ENCODE measurements at regions not wholly inside any gene's neighbourhood (a gene's known extent, or its start where the extent isn't known, plus 50 kb on each side); places are given as distances from the start of the nearest gene placed in this dataset.

- Mint-ChIP-seq H3K27me3 (peaks cover 18% of the 10 kb centered on the region), H3K4me1 (ENCODE audit: low read depth) (peaks cover 3% of the 10 kb centered on the region), H3K4me3 (no peak overlapping the region), H3K36me3 (ENCODE audit: low read depth) (no peaks in the 10 kb centered on the region), H3K9me3 (peaks cover 3% of the 10 kb centered on the region), H3K27ac (no peak overlapping the region)
These were observed 183.7 kb downstream of the RGS3 start for GRCh38 chr9:113646946-113647914.

DNA sequence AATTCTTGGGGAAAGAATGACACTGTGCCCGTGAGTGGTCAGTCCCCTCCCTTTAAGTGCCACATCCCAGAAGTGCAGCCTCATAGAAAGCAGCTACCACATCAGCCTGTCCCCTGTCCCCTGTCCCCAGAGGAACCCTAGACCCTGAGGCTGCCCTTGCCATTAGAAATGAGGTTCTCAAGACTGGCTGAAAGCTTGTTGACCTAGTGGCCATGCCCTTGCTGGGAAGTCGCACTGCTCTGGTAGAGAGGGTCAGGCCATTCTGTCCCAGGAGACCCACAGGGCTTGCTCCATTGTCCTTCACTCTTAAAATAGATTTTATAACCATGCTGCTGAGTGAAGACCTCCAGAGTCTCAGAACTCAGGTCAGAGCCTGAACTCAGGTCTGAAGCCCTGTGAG lies 184.5 kb downstream of the RGS3 start:
- H3K4me3 Mint-ChIP-seq, result no peak overlapping the region
- no peak overlapping the region for H3K27ac Mint-ChIP-seq
- peaks cover 3% of the 10 kb centered on the region for H3K4me1 Mint-ChIP-seq (ENCODE audit: low read depth)
- H3K9me3 Mint-ChIP-seq, result peaks cover 3% of the 10 kb centered on the region
- H3K27me3 Mint-ChIP-seq, result peaks cover 13% of the 10 kb centered on the region
- H3K36me3 Mint-ChIP-seq (ENCODE audit: low read depth), result no peaks in the 10 kb centered on the region

DNA sequence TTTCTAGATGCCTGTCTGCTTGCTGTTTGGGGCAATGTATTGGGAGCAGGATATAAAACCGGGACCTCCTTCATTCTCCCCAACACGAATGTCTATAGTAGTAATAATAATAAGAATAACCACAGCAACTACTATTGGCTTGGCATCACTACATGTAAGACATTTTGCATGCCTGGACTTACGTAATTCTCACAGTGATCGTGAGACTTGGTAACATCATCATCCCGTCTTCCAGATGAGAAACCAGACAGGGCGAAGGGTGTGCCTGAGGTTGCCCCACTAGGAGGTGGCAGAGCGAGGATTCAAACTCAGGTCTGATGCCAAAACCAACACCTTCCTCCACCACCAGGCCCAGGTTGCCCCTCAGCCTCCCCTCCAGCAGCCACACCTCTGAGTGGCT lies 185.1 kb downstream of the RGS3 start:
- H3K9me3 Mint-ChIP-seq, result peaks cover under 1% of the 10 kb centered on the region
- H3K36me3 Mint-ChIP-seq (ENCODE audit: low read depth), result no peaks in the 10 kb centered on the region
- no peak overlapping the region for H3K27ac Mint-ChIP-seq
- H3K4me3 Mint-ChIP-seq, result no peak overlapping the region
- peaks cover 7% of the 10 kb centered on the region for H3K27me3 Mint-ChIP-seq
- peaks cover 3% of the 10 kb centered on the region for H3K4me1 Mint-ChIP-seq (ENCODE audit: low read depth)

- Mint-ChIP-seq H3K4me1 (ENCODE audit: low read depth) (peaks cover 3% of the 10 kb centered on the region), H3K27me3 (peaks cover 7% of the 10 kb centered on the region)
These were observed 185.5 kb downstream of the RGS3 start for GRCh38 chr9:113649054-113649453.

GRCh38 chr9:113649855-113650206 lies 186.3 kb downstream of the RGS3 start:
- H3K4me1 Mint-ChIP-seq (ENCODE audit: low read depth), result peaks cover 3% of the 10 kb centered on the region
- H3K27me3 Mint-ChIP-seq, result peaks cover 4% of the 10 kb centered on the region
- H3K36me3 Mint-ChIP-seq (ENCODE audit: low read depth), result no peaks in the 10 kb centered on the region
- no peak overlapping the region for H3K27ac Mint-ChIP-seq
- no peak overlapping the region for H3K4me3 Mint-ChIP-seq
- H3K9me3 Mint-ChIP-seq, result no peaks in the 10 kb centered on the region

More at GRCh38 chr9:113649054-113649453, 185.5 kb downstream of the RGS3 start:
- no peak overlapping the region for H3K27ac Mint-ChIP-seq
- no peak overlapping the region for H3K4me3 Mint-ChIP-seq
- no peaks in the 10 kb centered on the region for H3K9me3 Mint-ChIP-seq
- H3K36me3 Mint-ChIP-seq (ENCODE audit: low read depth), result no peaks in the 10 kb centered on the region

DNA sequence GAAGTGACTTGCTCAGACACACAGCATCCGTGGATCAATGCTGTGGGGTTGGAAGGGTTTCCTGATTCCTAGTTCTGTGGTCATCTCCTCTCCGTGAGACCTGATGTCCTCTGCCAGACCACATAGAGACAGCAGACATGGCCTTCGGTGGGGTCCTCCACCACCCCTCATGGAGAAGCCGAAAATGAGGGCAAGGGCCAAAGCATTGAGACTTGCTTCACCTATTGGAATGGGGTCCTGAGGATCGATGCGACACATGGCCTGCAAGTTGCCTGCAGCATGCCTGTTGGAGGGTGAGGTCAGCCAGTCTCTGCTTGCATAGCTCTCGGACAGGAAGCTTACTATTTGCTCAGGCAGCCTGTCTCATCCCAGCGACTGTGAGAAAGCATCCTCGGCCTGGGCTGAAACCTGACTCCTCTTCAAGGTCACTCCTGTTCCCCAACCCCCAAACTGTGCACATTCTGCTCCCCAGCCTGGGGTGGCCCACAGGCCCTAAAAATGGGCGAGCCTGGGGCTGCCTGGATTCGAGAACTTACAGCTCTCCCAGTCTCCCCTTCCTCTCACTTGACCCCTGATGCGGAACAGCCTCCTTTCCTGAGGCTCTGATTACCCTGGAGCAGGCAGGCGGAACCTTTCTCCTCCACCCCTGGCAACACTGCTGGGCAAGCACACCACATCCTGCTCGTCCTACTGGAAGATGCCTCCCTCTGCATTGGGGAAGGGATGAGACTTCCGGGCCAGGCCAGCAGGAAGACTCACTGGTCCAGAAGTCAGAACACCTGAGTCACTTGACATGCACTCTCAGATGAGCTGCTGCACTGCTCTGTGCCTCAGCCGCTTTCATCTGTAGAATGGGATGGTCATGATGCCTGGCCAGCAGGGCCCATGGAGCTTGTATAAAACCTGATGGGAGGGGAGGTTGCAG lies 186.9 kb downstream of the RGS3 start:
- no peak overlapping the region for H3K4me3 Mint-ChIP-seq
- peaks cover 8% of the 10 kb centered on the region for H3K4me1 Mint-ChIP-seq (ENCODE audit: low read depth)
- peaks cover 4% of the 10 kb centered on the region for H3K27me3 Mint-ChIP-seq
- no peaks in the 10 kb centered on the region for H3K9me3 Mint-ChIP-seq
- H3K36me3 Mint-ChIP-seq (ENCODE audit: low read depth), result no peaks in the 10 kb centered on the region
- H3K27ac Mint-ChIP-seq, result no peak overlapping the region

- no peaks in the 10 kb centered on the region for H3K9me3 Mint-ChIP-seq
- no peak overlapping the region for H3K4me3 Mint-ChIP-seq
- no peaks in the 10 kb centered on the region for H3K36me3 Mint-ChIP-seq (ENCODE audit: low read depth)
- no peak overlapping the region for H3K27ac Mint-ChIP-seq
- H3K4me1 Mint-ChIP-seq (ENCODE audit: low read depth), result peaks cover 10% of the 10 kb centered on the region
- H3K27me3 Mint-ChIP-seq, result no peaks in the 10 kb centered on the region
These were observed 188.4 kb downstream of the RGS3 start for GRCh38 chr9:113651896-113652295.

DNA sequence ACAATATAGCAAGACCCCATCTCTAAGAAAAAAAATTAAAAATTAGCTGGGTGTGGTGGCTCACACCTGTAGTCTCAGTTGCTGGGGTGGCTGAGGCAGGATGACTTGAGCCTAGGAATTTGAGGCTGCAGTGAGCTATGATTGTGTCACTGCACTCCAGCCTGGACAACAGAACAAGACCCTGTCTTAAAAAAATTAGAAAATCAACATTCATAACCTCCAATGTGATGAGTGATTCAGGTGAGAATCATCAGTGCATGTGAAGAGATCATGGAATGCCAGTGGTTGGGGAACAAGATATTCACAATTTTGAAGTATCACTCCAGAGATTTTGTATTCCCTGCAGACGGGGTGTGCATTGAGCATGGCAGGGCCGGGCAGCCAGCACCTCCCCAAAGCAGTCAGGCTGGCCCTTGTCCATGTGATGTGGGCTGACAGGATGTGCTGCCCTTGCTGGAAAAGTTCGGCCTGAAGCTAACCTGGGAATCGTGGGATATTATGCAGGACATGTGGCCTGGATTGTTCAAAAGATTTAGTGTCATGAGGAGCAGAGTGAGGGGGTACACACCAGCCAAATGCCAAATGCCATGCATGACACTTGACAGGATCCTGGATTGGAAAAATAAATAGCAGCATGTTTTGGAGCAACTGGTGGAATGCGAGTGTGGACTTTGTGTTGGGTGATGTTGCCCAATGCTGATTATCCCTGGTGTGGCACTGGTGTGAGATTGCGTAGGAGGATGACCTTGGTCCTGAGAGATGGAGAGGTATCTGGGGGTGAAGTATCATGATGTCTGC lies 189.0 kb downstream of the RGS3 start:
- no peaks in the 10 kb centered on the region for H3K27me3 Mint-ChIP-seq
- H3K27ac Mint-ChIP-seq, result peak overlapping the region; percentile 8
- H3K4me1 Mint-ChIP-seq (ENCODE audit: low read depth), result peaks cover 10% of the 10 kb centered on the region
- H3K36me3 Mint-ChIP-seq (ENCODE audit: low read depth), result no peaks in the 10 kb centered on the region
- no peak overlapping the region for H3K4me3 Mint-ChIP-seq
- no peaks in the 10 kb centered on the region for H3K9me3 Mint-ChIP-seq

DNA sequence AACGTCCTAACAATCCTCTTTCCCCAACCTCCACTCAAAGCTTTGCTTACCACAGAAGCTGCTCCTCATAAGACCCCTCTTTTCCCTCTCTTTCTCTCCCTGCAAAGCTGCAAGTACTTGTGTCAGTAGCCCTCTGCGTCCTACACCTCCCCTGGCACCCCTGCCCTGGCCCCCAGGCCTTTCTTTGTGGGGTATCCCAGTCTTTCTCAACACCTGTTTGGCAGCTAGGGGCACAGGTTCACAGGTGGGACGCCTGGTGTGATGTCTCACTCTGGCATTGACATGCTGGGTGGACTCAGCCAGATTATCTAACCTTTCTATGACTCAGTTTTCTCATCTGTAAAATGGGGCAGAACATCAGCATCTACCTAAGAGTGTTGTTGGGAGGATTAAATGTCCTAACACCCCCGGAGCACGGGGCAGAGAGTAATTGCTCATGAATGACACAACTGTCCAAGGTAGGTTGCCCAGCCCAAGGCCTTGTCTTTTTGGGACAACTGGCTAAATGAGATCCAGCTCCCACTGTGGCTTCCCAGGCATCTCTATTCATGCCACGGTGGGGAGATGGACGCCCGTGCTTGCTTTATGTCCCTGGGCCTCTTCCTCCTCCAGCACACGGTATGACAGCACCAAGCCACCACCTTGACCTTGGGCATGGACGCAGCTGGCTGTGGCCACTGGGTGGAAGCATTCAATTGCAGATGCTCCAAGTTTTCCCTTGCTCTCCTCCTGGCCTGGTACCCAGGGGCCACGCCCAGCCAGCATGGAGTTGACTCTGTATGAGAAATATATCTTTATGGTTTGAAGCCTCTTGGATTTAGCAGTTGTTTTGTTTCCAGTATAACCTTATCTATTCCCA lies 190.4 kb downstream of the RGS3 start:
- Mint-ChIP-seq H3K27ac (no peak overlapping the region), H3K9me3 (no peaks in the 10 kb centered on the region), H3K36me3 (ENCODE audit: low read depth) (no peaks in the 10 kb centered on the region), H3K27me3 (peaks cover 1% of the 10 kb centered on the region), H3K4me1 (ENCODE audit: low read depth) (peaks cover 10% of the 10 kb centered on the region), H3K4me3 (no peak overlapping the region)

DNA sequence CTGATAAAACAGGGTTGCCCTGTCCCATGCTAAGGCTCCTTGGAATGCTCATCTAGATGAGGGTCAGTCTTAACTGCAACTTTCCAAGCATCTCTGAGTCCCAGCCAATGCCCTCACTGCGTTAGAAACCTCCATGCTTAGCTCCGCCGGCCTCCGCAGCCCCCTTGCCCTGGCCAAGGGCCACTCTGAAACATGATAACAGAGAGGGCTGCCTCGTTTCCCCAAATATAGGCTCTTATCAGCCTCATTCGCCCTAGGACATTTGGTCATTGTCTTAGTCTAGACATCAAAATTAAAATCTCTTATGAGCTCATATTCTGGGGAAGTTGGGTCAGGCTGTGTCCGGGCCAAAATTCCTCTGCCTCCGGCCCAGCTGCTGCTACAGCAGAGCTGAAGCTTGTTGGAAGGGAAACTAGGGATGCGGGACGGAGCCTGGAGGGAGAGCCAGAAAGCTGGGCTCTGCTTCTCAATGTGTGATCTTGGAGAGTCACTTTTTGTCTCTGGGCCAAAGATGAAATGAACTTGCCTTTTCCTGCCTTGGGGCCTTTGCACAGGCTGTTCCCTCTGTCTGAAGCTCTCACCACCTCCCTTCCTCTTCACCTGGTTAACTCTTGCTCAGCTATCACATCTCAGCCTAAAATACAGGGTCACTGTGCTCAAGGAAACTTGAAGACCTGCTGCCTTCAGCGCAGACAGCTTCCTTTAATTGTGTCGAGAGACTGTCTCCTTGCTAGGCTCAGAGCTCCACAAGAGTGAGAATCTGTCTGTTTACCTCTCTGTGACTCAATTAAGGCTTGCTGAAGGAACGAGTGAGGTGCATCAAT lies 191.3 kb downstream of the RGS3 start:
- Mint-ChIP-seq H3K27me3 (peaks cover 10% of the 10 kb centered on the region), H3K36me3 (ENCODE audit: low read depth) (no peaks in the 10 kb centered on the region), H3K4me3 (no peak overlapping the region), H3K27ac (peak overlapping the region; percentile 39), H3K9me3 (no peaks in the 10 kb centered on the region), H3K4me1 (ENCODE audit: low read depth) (peaks cover 10% of the 10 kb centered on the region)

DNA sequence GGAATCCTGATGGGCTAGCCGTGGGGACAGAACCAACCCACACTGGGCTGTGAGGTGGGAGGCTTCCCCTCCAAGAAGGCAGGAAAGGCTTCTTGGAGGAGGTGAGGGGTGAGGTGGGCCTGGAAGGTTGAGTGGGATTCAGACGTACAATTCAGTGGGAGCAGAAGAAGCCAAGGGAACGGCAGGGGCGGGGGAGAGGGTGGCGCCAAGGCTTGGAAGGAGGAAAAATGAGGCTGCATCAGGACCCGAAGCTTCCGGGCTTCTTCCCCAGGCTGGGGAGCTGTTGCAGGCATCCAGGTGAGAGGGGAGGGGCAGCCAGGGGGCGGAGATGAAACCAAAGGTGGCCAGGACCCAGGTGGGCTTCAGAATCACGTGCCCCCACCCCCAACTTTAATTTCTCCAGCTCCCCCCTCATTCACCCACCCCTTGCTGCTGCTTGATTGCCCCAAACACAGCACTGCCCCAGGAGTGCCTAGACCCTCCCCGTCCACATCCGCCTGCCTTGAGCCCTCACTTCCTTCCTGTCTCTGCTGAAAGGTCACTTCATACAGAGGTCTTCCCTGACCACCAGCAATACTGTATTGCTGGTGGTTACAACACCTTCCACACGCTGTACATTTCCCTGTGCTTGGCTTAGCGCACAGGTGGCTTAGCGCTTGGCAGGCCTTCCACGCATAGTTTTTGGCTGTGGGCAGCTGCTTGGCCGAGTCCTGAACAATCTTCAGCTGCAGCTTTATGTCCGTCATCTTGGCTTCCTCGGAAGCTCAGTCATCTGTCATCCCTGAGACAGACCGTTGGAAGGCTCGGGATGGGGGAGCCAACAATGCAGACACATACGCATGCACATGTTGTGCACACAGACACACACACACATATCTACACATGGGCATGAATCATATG lies 193.5 kb downstream of the RGS3 start:
- H3K4me3 Mint-ChIP-seq, result no peak overlapping the region
- H3K27me3 Mint-ChIP-seq, result peaks cover 20% of the 10 kb centered on the region
- no peak overlapping the region for H3K27ac Mint-ChIP-seq
- H3K36me3 Mint-ChIP-seq (ENCODE audit: low read depth), result no peaks in the 10 kb centered on the region
- H3K9me3 Mint-ChIP-seq, result no peaks in the 10 kb centered on the region
- peaks cover 7% of the 10 kb centered on the region for H3K4me1 Mint-ChIP-seq (ENCODE audit: low read depth)

DNA sequence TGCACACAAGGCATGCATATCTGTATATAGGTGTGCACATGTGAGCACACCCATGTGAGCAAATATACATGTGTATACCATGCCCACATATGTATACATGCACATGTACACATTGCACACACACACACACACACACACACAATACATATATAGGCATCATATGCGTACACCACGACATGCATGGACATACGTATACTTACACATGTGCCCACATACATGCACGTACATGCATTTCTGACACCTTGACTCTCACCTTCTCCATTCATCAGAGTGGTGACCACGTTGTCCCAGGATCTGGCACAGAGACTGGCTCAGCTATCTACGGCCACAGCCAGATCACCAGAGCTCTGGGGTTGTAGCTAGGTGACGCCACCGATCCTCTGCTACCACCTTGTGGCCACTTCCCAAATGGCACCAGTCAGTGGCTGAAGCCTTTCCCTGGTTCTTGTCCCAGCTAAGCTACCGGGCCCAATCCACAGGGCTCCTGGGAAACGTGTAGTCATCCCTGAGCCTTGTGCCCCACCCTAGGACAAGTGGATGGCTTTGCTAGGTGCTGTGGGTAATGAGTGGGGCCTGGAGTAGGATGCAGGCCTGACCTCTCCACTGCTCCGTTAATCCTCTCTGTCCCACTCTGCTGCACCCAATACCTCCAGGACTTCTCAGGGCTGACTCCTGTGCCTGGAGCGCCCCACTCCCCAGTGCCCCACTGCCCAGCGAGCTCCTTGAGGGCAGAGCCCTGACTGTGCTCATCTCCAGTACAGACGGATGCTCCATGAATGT lies 194.4 kb downstream of the RGS3 start:
- Mint-ChIP-seq H3K4me1 (ENCODE audit: low read depth) (peaks cover 7% of the 10 kb centered on the region), H3K27ac (no peak overlapping the region), H3K27me3 (peaks cover 21% of the 10 kb centered on the region), H3K9me3 (no peaks in the 10 kb centered on the region), H3K36me3 (ENCODE audit: low read depth) (no peaks in the 10 kb centered on the region), H3K4me3 (no peak overlapping the region)
